Stimulated activated CD8-positive, alpha-beta memory T cell treated with anti-CD3 and anti-CD28 coated beads, Interleukin-2, amount 100 ng/mL, for 1 hour (primary cell): ENCODE measurements at regions not wholly inside any gene's neighbourhood (a gene's known extent, or its start where the extent isn't known, plus 50 kb on each side); places are given as distances from the start of the nearest gene placed in this dataset.

Experiments used
- DNase-seq, 2 donors: peaks; one replicate each; pipeline ENCODE4 v3.0.0-alpha.2; 2020; ENCODE audit warnings: low read depth in 2 of 2

- DNase-seq, result no peak
These were observed 437.4 kb downstream of the TLE4 start for GRCh38 chr9:80009204-80009603.

GRCh38 chr9:80004714-80005113 lies 432.9 kb downstream of the TLE4 start:
- DNase-seq, result no peak

GRCh38 chr9:79990536-79990935 lies 418.8 kb downstream of the TLE4 start:
- no peak for DNase-seq

GRCh38 chr9:79989079-79989478 lies 417.3 kb downstream of the TLE4 start:
- no peak for DNase-seq

GRCh38 chr9:79988126-79988525 lies 416.4 kb downstream of the TLE4 start:
- DNase-seq, result no peak

- no peak for DNase-seq
These were observed 414.7 kb downstream of the TLE4 start for GRCh38 chr9:79986437-79986836.

GRCh38 chr9:79985772-79986171 lies 414.0 kb downstream of the TLE4 start:
- no peak for DNase-seq

GRCh38 chr9:79985264-79985663 lies 413.5 kb downstream of the TLE4 start:
- DNase-seq, result no peak

- no peak for DNase-seq
These were observed 412.8 kb downstream of the TLE4 start for GRCh38 chr9:79984429-79985067.

- no peak for DNase-seq
These were observed 408.7 kb downstream of the TLE4 start for GRCh38 chr9:79980432-79980831.

- DNase-seq, result no peak
These were observed 405.9 kb downstream of the TLE4 start for GRCh38 chr9:79977510-79978197.

- no peak for DNase-seq
These were observed 405.3 kb downstream of the TLE4 start for GRCh38 chr9:79977074-79977435.

GRCh38 chr9:79976257-79977073 lies 404.7 kb downstream of the TLE4 start:
- DNase-seq, result no peak

GRCh38 chr9:79975621-79976256 lies 404.0 kb downstream of the TLE4 start:
- DNase-seq, result no peak

GRCh38 chr9:79974806-79975422 lies 403.1 kb downstream of the TLE4 start:
- DNase-seq, result no peak

- DNase-seq, result no peak
These were observed 401.9 kb downstream of the TLE4 start for GRCh38 chr9:79973627-79974026.

- no peak for DNase-seq
These were observed 398.3 kb downstream of the TLE4 start for GRCh38 chr9:79970146-79970425.

- DNase-seq, result no peak
These were observed 397.8 kb downstream of the TLE4 start for GRCh38 chr9:79969393-79970145.

GRCh38 chr9:79968533-79968932 lies 396.8 kb downstream of the TLE4 start:
- DNase-seq, result no peak

GRCh38 chr9:79962836-79963235 lies 391.1 kb downstream of the TLE4 start:
- DNase-seq, result no peak

GRCh38 chr9:79962150-79962549 lies 390.4 kb downstream of the TLE4 start:
- DNase-seq, result no peak
